T-helper 2 cell treated with Interferon-gamma antibody and Interleukin-4, amounts not matched to agents 5 μg/mL and 100 μg/mL, for 36 hours (primary cell): ENCODE measurements at regions not wholly inside any gene's neighbourhood (a gene's known extent, or its start where the extent isn't known, plus 50 kb on each side); places are given as distances from the start of the nearest gene placed in this dataset.

ENCODE experiments used
- DNase-seq: peaks from one replicate; pipeline ENCODE4 v3.0.0; 2021; ENCODE audit warnings: low spot score
- H3K27ac Mint-ChIP-seq: one replicate; pipeline ENCODE4 v1.8.0; 2021; ENCODE audit warnings: mild to moderate bottlenecking, mixed read lengths
- H3K27me3 Mint-ChIP-seq: one replicate; pipeline ENCODE4 v1.8.0; 2021; ENCODE audit warnings: low read depth, mixed read lengths
- H3K36me3 Mint-ChIP-seq: one replicate; pipeline ENCODE4 v1.8.0; 2021; ENCODE audit warnings: low read depth, mixed read lengths
- H3K4me1 Mint-ChIP-seq: one replicate; pipeline ENCODE4 v1.8.0; 2021; ENCODE audit warnings: low read depth, mixed read lengths
- H3K4me3 Mint-ChIP-seq: one replicate; pipeline ENCODE4 v1.8.0; 2022; ENCODE audit warnings: mild to moderate bottlenecking, moderate library complexity, mixed read lengths
- H3K9me3 Mint-ChIP-seq: one replicate; pipeline ENCODE4 v1.8.0; 2021; ENCODE audit warnings: mixed read lengths

DNA sequence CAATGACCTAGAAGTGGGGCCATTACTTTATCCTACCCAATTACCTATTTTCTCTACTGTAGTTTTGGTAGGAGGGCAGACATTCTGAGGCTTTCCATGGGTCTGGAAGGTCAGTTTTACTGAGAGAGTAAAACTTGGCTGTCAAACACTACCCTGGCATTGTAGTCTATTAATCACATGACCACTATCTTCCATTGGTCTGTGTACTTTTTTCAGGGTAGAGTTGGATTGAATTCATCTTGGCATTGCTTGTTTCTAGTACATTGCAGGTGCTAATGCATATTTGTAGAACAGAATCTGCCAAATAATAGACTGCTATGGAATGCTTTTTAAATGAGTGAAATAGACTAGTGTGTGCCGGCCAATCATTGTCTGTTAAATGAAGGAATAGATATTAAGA lies 271.9 kb downstream of the STIM2 start:
- Mint-ChIP-seq H3K4me1 (no peaks in the 10 kb centered on the region), H3K36me3 (no peaks in the 10 kb centered on the region), H3K27me3 (no peaks in the 10 kb centered on the region), H3K4me3 (no peak overlapping the region), H3K9me3 (peaks cover 13% of the 10 kb centered on the region), H3K27ac (no peak overlapping the region)
- no peak for DNase-seq

DNA sequence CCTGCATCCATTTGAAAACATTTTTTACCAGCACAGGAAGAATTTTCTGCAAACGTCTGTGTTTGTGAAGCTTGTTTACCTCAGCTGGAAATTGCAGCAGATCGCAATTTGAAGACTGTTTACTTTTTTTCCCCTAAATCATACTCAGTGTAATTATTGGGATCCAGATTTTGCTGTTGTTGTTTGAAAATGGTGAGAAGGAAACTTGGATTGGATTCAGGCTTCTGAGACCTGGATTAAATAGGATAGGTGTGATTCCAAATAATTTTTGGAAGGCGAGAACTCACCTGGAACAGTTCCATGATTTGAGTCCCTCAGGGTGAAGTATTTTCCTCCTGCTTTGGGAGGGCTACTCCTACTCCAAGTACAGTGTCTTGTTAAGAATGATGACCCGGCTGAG lies 279.8 kb downstream of the STIM2 start:
- DNase-seq: no peak
- Mint-ChIP-seq H3K4me3 (no peak overlapping the region), H3K27ac (no peak overlapping the region), H3K36me3 (no peaks in the 10 kb centered on the region), H3K4me1 (no peaks in the 10 kb centered on the region), H3K27me3 (no peaks in the 10 kb centered on the region), H3K9me3 (no peaks in the 10 kb centered on the region)

- no peak overlapping the region for H3K27ac Mint-ChIP-seq
- H3K27me3 Mint-ChIP-seq: no peaks in the 10 kb centered on the region
- H3K9me3 Mint-ChIP-seq: no peaks in the 10 kb centered on the region
Observed at GRCh38 chr4:27141530-27141929, 280.9 kb downstream of the STIM2 start.

GRCh38 chr4:27142841-27143240 lies 282.2 kb downstream of the STIM2 start:
- H3K27ac Mint-ChIP-seq: no peak overlapping the region
- H3K4me1 Mint-ChIP-seq: no peaks in the 10 kb centered on the region
- no peaks in the 10 kb centered on the region for H3K27me3 Mint-ChIP-seq
- H3K36me3 Mint-ChIP-seq: no peaks in the 10 kb centered on the region
- no peak overlapping the region for H3K4me3 Mint-ChIP-seq
- peaks cover 7% of the 10 kb centered on the region for H3K9me3 Mint-ChIP-seq
- no peak for DNase-seq

More at GRCh38 chr4:27141530-27141929, 280.9 kb downstream of the STIM2 start:
- H3K36me3 Mint-ChIP-seq: no peaks in the 10 kb centered on the region
- no peaks in the 10 kb centered on the region for H3K4me1 Mint-ChIP-seq
- no peak overlapping the region for H3K4me3 Mint-ChIP-seq
- DNase-seq: no peak

DNA sequence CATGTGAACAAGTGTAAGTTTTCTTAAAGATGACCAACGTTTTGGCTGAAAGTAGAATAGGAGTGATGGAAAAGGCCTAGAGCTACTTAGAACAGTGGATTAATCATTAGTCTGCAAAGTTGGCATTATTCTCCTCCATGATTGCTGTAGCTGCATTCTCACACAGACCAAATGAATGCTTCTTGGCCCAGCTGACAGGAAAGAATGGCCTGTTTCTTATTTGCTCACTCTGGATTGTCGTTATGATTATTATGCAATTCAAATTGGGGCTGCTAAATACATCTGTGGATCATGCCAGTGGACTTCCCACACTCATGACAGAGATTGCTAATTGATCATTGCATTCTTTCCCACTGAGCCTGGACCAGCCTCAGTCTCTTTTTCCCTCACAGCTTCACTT lies 285.0 kb downstream of the STIM2 start:
- H3K9me3 Mint-ChIP-seq: peaks cover 7% of the 10 kb centered on the region
- no peaks in the 10 kb centered on the region for H3K36me3 Mint-ChIP-seq

DNA sequence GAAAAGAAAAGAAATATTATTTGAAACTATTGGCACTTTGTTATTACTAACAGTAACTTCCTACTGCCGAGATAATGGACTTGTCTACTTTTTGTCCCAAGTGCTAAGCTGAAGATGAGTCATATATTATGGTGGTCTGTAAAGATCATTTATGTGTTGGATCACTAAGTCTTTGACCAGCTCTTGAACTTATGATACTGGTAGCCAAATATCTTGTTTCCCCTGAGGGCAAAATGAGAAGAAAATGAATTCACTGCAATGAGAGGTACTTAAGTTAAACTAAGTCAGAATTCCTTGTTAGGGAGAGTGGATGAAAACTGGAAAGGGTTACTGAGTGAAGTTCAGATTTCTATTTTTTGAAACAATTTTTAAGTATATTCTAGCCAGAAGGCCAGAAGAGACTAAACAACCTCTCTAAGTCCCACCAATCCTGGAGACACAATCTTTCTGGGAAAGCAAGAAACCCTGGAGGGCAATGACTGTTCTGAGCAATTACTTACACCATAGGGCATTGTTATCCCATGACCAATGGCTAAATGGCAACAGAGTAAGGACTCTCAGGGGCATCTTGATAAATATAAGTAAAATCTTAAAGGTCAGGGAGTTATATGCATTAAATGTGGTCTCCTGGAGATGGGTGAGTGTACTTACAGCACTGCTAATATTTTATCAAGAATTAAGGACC lies 287.7 kb downstream of the STIM2 start:
- Mint-ChIP-seq H3K27ac (no peak overlapping the region), H3K4me1 (no peaks in the 10 kb centered on the region), H3K4me3 (no peak overlapping the region), H3K27me3 (no peaks in the 10 kb centered on the region), H3K9me3 (peaks cover 7% of the 10 kb centered on the region), H3K36me3 (no peaks in the 10 kb centered on the region)
- DNase-seq: no peak

More for the DNA sequence above, 285.0 kb downstream of the STIM2 start:
- Mint-ChIP-seq H3K4me3 (no peak overlapping the region), H3K27ac (no peak overlapping the region), H3K4me1 (no peaks in the 10 kb centered on the region), H3K27me3 (no peaks in the 10 kb centered on the region)
- no peak for DNase-seq

- no peak overlapping the region for H3K4me3 Mint-ChIP-seq
- no peak overlapping the region for H3K27ac Mint-ChIP-seq
- no peaks in the 10 kb centered on the region for H3K36me3 Mint-ChIP-seq
- no peak for DNase-seq
- no peaks in the 10 kb centered on the region for H3K4me1 Mint-ChIP-seq
- no peaks in the 10 kb centered on the region for H3K27me3 Mint-ChIP-seq
- peaks cover 7% of the 10 kb centered on the region for H3K9me3 Mint-ChIP-seq
Observed at GRCh38 chr4:27149541-27150212, 289.0 kb downstream of the STIM2 start.

DNA sequence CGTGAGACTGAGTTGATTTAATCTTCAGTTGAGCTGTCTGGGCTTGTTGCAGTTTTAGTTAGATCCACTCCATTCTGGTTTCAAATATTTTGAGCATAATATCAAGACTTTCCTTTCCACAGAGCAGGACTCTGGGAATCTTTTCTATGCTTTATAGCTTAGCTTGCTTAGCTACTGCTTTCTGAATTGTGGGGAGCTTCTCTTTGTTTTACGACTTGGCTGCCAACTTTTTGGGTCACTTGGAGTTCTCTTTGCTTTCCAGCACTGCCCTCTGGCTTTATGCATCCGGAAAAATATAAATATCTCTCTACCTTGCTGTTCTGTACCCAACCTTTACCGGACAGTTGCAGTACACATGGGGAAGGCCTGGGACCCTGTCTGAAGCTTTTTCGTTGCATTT lies 292.1 kb downstream of the STIM2 start:
- Mint-ChIP-seq H3K4me1 (no peaks in the 10 kb centered on the region), H3K9me3 (no peaks in the 10 kb centered on the region), H3K36me3 (no peaks in the 10 kb centered on the region), H3K27ac (no peak overlapping the region), H3K27me3 (no peaks in the 10 kb centered on the region), H3K4me3 (no peak overlapping the region)
- no peak for DNase-seq

GRCh38 chr4:27154706-27155105 lies 294.1 kb downstream of the STIM2 start:
- no peak for DNase-seq
- no peaks in the 10 kb centered on the region for H3K27me3 Mint-ChIP-seq
- no peaks in the 10 kb centered on the region for H3K9me3 Mint-ChIP-seq
- no peak overlapping the region for H3K27ac Mint-ChIP-seq
- no peaks in the 10 kb centered on the region for H3K4me1 Mint-ChIP-seq
- H3K36me3 Mint-ChIP-seq: no peaks in the 10 kb centered on the region
- H3K4me3 Mint-ChIP-seq: no peak overlapping the region

DNA sequence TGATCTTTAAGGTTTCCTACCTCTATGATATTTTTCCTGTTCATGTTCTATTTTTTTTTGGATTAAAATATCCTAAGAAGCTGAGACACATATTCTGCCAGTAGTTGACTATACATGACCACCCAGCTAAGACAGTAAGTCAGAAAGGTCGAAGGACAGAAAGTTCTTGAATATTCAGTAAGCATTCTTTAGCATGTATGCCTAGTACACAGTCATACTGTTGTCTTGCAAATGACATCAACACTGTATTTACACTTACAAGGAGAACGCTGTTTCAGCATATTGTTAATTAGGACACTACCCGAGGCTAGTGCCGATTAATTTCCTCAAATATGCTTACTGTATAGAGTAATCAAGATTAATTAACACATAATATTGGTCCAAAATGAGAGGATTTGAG lies 300.6 kb downstream of the STIM2 start:
- no peak for DNase-seq
- Mint-ChIP-seq H3K4me1 (no peaks in the 10 kb centered on the region), H3K36me3 (no peaks in the 10 kb centered on the region), H3K4me3 (no peak overlapping the region), H3K9me3 (no peaks in the 10 kb centered on the region), H3K27me3 (no peaks in the 10 kb centered on the region), H3K27ac (no peak overlapping the region)

- H3K4me3 Mint-ChIP-seq: no peak overlapping the region
- H3K4me1 Mint-ChIP-seq: no peaks in the 10 kb centered on the region
- H3K36me3 Mint-ChIP-seq: no peaks in the 10 kb centered on the region
- no peaks in the 10 kb centered on the region for H3K27me3 Mint-ChIP-seq
- no peak for DNase-seq
- H3K27ac Mint-ChIP-seq: no peak overlapping the region
- no peaks in the 10 kb centered on the region for H3K9me3 Mint-ChIP-seq
Observed at GRCh38 chr4:27168783-27169182, 308.1 kb downstream of the STIM2 start.

DNA sequence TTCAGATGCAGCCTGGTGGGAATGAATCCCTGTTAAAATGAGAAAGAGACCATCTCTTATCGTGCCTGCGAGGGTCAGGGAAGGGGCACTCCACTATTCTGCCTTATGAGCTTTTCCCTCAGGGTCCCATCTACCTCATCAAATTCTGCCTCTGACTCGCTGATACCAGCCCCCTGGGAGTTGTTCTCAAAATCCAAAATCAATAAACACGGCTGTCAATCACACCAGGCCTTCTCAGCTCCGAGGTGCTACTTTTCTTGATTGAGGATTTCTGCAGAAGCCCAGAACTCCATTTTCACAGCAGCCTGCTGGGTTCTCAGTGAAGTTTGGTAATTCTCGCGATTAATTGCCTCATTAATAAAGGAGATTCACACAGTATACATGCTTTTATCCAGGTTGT lies 312.6 kb downstream of the STIM2 start:
- no peaks in the 10 kb centered on the region for H3K9me3 Mint-ChIP-seq
- no peak for DNase-seq
- H3K4me3 Mint-ChIP-seq: no peak overlapping the region
- no peaks in the 10 kb centered on the region for H3K4me1 Mint-ChIP-seq
- no peak overlapping the region for H3K27ac Mint-ChIP-seq
- H3K36me3 Mint-ChIP-seq: no peaks in the 10 kb centered on the region
- no peaks in the 10 kb centered on the region for H3K27me3 Mint-ChIP-seq

DNA sequence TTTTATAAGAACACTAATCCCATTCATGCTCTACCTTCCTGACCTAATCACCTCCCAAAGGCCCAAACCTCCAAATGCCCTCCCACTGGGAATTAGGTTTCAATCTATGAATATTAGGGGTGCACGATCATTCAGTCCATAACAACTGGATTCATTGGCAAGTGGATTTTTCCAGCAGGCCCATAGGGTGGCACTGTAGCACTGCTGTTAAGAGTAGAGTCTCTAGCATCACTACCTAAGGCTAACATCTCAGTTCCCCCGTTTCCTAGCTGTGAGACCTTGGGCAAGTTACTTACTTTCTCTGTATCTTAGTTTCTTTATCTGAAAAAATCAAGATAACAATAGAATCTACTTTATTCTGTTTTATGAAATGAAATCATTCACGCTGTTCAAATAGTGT lies 315.8 kb downstream of the STIM2 start:
- H3K4me1 Mint-ChIP-seq: no peaks in the 10 kb centered on the region
- H3K27ac Mint-ChIP-seq: no peak overlapping the region
- H3K4me3 Mint-ChIP-seq: no peak overlapping the region
- H3K36me3 Mint-ChIP-seq: no peaks in the 10 kb centered on the region
- H3K9me3 Mint-ChIP-seq: no peaks in the 10 kb centered on the region
- no peaks in the 10 kb centered on the region for H3K27me3 Mint-ChIP-seq
- no peak for DNase-seq

GRCh38 chr4:27176881-27177280 lies 316.2 kb downstream of the STIM2 start:
- H3K27me3 Mint-ChIP-seq: no peaks in the 10 kb centered on the region
- DNase-seq: no peak
- H3K9me3 Mint-ChIP-seq: no peaks in the 10 kb centered on the region
- H3K27ac Mint-ChIP-seq: no peak overlapping the region
- no peaks in the 10 kb centered on the region for H3K4me1 Mint-ChIP-seq
- H3K36me3 Mint-ChIP-seq: no peaks in the 10 kb centered on the region
- no peak overlapping the region for H3K4me3 Mint-ChIP-seq

GRCh38 chr4:27178061-27178460 lies 317.4 kb downstream of the STIM2 start:
- no peak overlapping the region for H3K27ac Mint-ChIP-seq
- no peaks in the 10 kb centered on the region for H3K36me3 Mint-ChIP-seq
- no peak overlapping the region for H3K4me3 Mint-ChIP-seq
- H3K27me3 Mint-ChIP-seq: no peaks in the 10 kb centered on the region
- no peaks in the 10 kb centered on the region for H3K4me1 Mint-ChIP-seq
- no peak for DNase-seq
- no peaks in the 10 kb centered on the region for H3K9me3 Mint-ChIP-seq
